OCI-LY3 (cell line): ENCODE measurements at regions not wholly inside any gene's neighbourhood (a gene's known extent, or its start where the extent isn't known, plus 50 kb on each side); places are given as distances from the start of the nearest gene placed in this dataset.

Experiments
- CTCF ChIP-seq: fragments of 200-600, 300-600 bp; sonication (generic); IDR thresholded peaks from 2 replicates; pipeline ENCODE4 v1.5.1; 2014; ENCODE audit warnings: antibody characterized with exemption, low read length, low read depth
- EZH2phosphoT487 ChIP-seq: fragments of 200-600 bp; shearing (Covaris generic); IDR thresholded peaks from 2 replicates; pipeline ENCODE4 v1.6.1; 2018; ENCODE audit warnings: antibody characterized with exemption, mixed run types, low read depth

- no peak for TF ChIP-seq CTCF
- no peak for TF ChIP-seq EZH2phosphoT487
These were observed 185.0 kb downstream of the CPE start for GRCh38 chr4:165563851-165564250.
